ENCODE measurements at regions not wholly inside any gene's neighbourhood (a gene's known extent, or its start where the extent isn't known, plus 50 kb on each side); places are given as distances from the start of the nearest gene placed in this dataset.
"Not testable (repeated sequence)": the region's sequence is repeated elsewhere in the genome, so short reads cannot be mapped to it uniquely, and the experiment has no call there.

DNA sequence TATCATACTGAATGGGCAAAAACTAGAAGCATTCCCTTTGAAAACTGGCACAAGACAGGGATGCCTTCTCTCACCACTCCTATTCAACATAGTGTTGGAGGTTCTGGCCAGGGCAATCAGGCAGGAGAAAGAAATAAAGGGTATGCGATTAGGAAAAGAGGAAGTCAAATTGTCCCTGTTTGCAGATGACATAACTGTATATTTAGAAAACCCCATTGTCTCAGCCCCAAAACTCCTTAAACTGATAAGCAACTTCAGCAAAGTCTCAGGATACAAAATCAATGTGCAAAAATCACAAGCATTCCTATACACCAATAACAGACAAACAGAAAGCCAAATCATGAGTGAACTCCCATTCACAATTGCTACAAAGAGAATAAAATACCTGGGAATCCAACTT, 52.5 kb upstream of the CCDC71L start:
- not testable (repeated sequence) for H3K4me3 ChIP-seq (ENCODE audit: low read depth, low read length); DNase-seq (ENCODE audit: low read depth)

DNA sequence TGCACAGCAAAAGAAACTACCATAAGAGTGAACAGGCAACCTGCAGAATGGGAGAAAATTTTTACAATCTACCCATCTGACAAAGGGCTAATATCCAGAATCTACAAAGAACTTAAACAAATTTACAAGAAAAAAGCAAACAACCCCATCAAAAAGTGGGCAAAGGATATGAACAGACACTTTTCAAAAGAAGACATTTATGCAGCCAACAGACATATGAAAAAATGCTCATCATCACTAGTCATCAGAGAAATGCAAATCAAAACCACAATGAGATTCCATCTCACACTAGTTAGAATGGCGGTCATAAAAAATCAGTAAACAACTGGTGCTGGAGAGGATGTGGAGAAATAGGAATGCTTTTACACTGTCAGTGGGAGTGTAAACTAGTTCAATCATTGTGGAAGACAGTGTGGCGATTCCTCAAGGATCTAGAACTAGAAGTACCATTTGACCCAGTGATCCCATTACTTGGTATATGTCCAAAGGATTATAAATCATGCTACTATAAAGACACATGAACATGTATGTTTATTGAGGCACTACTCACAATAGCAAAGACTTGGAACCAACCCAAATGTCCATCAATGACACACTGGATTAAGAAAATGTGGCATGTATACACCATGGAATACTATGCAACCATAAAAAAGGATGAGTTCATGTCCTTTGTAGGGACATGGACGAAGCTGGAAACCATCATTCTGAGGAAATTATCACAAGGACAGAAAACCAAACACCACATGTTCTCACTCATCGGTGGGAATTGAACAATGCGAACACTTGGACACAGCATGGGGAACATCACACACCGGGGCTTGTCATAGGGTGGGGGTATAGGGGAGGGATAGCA, 53.9 kb upstream of the CCDC71L start:
- H3K4me3 ChIP-seq (ENCODE audit: low read depth, low read length), result not testable (repeated sequence)
- peak; percentile 31 for DNase-seq (ENCODE audit: low read depth)

DNA sequence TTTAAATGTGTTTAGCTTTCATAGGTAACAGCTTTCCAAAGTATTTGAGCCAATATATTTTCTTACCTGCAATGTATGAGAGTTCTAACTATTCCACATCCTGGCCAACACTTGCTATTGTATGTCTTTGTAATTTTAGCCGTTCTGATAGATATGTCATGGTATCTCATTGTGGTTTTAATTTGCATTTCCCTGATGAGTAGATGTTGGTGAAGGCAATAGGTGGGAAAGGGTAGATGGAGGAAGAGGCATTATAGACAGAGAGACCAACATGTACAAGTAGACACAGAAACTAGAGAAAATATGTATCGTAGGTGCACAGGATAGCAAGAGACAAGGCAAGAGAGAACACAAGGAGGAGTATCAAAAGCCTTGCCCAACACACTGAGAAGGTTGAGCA, 54.8 kb upstream of the CCDC71L start:
- no peak for DNase-seq (ENCODE audit: low read depth)
- TF ChIP-seq, protein P1, sequence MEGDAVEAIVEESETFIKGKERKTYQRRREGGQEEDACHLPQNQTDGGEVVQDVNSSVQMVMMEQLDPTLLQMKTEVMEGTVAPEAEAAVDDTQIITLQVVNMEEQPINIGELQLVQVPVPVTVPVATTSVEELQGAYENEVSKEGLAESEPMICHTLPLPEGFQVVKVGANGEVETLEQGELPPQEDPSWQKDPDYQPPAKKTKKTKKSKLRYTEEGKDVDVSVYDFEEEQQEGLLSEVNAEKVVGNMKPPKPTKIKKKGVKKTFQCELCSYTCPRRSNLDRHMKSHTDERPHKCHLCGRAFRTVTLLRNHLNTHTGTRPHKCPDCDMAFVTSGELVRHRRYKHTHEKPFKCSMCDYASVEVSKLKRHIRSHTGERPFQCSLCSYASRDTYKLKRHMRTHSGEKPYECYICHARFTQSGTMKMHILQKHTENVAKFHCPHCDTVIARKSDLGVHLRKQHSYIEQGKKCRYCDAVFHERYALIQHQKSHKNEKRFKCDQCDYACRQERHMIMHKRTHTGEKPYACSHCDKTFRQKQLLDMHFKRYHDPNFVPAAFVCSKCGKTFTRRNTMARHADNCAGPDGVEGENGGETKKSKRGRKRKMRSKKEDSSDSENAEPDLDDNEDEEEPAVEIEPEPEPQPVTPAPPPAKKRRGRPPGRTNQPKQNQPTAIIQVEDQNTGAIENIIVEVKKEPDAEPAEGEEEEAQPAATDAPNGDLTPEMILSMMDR (conservative IDR thresholded peaks at IDR 0.05; ENCODE audit: low read depth, low read length), result no peak
- H3K4me3 ChIP-seq (ENCODE audit: low read depth, low read length), result no peak overlapping the region

DNA sequence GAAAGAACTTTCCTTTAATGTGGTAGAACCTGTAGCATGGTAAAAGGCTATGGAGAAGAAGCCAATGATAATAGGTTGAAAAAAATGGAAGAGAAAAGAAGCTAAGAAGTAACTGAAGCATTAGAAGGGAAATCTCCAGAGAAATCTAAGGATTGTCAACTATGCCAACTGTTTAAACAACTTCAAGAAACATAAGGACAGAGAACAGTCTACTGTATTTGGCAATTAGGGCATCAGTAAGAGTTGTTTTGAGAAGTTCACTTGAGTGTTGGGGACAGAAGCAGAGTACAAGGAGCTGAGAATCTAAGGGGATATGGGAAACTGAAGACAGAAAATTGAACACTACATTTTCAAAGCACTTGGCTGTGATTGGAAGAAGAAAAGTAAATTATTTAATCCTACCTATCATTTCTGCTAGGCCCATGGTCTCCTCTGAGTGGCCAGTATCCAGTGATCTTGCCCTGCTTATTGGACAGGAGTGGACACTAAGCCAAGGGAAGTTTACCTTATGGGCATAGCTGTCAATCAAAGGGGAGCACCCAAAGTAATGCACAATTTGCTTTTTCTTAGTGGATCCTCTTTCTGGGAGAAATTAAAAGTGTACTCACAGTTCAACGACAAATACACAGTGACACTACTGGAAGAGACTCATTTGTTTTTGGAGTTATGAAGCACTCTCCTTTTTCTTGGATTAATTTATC, 56.4 kb upstream of the CCDC71L start:
- TF ChIP-seq, protein P1 (conservative IDR thresholded peaks at IDR 0.05; ENCODE audit: low read depth, low read length), result no peak
- H3K4me3 ChIP-seq (ENCODE audit: low read depth, low read length), result no peak overlapping the region
- peak; percentile 39 for DNase-seq (ENCODE audit: low read depth)

DNA sequence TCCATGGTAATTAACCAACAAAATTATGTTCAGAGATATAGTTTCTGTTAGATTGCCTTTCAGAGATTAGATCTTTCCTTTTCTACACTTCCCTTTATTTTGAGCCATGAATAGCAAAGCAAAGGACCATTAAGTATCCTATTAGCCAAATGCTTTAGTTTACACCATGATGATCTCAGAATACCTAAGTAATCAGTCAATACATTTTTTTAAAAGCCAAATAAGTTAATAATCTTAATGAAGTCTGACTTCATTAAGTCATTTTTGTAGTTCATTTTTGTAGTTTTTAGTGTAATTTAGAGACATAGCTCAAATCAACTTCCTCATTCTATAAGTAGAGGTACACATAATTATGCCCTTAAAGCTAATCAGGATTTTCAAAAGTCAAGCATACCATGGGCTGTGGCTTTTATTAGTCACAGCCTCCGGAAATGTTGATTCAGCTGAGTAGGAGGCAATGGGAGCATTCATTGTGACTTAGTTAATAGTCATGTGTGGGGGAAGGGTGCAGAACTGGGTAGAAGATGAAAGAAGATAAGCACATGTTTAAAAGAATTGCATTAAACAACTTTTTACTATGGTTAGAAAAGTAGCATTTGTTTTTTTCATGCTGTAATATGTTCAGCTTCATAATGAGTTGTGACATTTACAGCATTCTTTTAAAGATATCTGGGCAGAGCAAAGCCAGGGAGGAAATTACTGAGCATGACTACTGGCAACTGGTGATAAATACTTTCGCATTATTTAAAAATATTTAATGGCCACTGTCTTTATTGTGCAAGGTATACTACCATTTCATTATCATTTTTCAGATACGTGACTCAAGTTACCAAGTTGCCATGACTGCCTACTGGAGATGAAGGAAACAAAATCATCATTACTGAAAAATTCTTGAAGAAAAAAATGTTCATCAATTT, 57.3 kb upstream of the CCDC71L start:
- TF ChIP-seq, protein P1 (conservative IDR thresholded peaks at IDR 0.05; ENCODE audit: low read depth, low read length), result no peak
- peak; percentile 97 for DNase-seq (ENCODE audit: low read depth)
- no peak overlapping the region for H3K4me3 ChIP-seq (ENCODE audit: low read depth, low read length)

DNA sequence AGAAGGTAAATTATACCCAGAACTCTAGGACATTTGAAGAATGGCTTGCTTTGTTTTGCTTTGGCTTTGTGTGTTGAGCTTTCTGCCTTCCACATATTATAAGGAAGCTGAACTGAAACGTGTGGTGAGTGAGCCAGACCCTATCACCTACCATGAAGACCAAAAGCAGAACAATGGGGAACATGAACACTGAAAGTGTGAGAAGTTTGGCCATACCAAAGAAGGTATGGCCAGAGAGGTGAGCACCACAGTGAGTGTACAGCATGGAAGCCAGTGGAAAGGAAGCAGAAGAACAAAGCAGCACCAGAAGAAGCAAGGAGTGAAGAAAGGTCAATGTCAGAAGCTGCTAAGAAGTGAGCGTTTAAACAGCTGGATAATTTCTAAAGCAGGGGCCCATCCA, 59.7 kb upstream of the CCDC71L start:
- TF ChIP-seq, protein P1 (conservative IDR thresholded peaks at IDR 0.05; ENCODE audit: low read depth, low read length), result no peak
- H3K4me3 ChIP-seq (ENCODE audit: low read depth, low read length), result no peak overlapping the region
- no peak for DNase-seq (ENCODE audit: low read depth)

DNA sequence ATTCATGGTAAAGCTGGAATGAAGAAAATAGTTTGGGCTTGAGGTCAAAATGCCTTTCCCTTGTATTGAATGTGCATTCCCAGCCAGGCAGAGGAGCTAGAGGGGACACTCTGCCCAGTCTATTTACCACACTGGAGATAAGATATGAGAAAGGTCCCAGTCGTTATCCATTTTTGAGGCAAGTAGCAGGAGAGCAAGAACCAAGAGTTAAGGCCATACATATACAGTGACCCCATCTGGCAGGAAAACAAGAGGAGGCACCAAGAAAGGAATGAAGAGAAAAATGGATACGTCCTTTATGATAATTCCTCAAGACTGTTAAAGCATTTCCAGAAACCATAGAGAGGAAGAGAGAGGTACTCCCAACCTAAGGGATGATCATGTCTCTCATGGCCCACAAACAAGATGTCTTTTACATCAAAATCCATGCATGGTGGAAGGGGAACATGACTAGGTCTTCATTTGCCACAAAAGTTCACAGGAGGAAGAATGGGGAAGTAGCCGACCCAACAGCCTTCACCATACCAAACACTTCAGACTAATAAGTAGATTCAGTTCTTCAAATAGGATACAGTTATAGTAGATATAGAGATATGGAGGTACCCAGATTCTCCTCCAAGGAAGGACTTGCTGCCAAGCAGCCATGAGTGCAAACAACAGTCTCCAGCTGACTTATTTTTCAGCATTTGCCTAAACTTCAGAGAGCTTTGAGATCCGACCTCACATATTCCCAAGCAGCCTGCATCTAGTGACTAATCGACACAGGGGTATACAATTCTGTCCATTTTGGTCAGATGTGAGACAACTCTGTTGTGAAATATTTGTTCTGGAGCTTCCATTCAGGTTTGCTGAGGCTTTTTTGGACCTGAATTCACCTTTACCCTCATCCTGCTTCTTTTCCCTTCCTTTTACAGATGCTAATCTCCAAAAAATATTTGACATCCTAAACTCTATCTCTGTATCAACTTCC, 61.1 kb upstream of the CCDC71L start:
- DNase-seq (ENCODE audit: low read depth), result peak; percentile 42
- TF ChIP-seq, protein P1 (conservative IDR thresholded peaks at IDR 0.05; ENCODE audit: low read depth, low read length), result no peak
- no peak overlapping the region for H3K4me3 ChIP-seq (ENCODE audit: low read depth, low read length)

All from choroid plexus epithelial cell (primary cell).